Bronchial epithelial cell (primary cell): ENCODE measurements at regions not wholly inside any gene's neighbourhood (a gene's known extent, or its start where the extent isn't known, plus 50 kb on each side); places are given as distances from the start of the nearest gene placed in this dataset.
A peak's percentile ranks its signal among the peaks of the same experiment; 100 is the strongest.
"Not testable (repeated sequence)": the region's sequence is repeated elsewhere in the genome, so short reads cannot be mapped to it uniquely, and the experiment has no call there.

Experiments
- DNase-seq: peaks from one replicate; pipeline ENCODE4 v3.0.0-alpha.2; 2010; ENCODE audit warnings: low read depth
- FAIRE-seq: peaks from 2 replicates; lab custom pipeline; 2011; peaks lifted over from hg19 to GRCh38; lab: Jason Lieb, UNC
- H3K27me3 ChIP-seq: 2 replicates; pipeline ENCODE4 v1.5.1; 2011; ENCODE audit warnings: low read length; ENCODE audit not compliant: control insufficient read depth, insufficient read depth
- H3K36me3 ChIP-seq: 2 replicates; pipeline ENCODE4 v1.5.1; 2011; ENCODE audit warnings: low read length; ENCODE audit not compliant: control insufficient read depth, insufficient read depth
- H3K4me3 ChIP-seq: 2 replicates; pipeline ENCODE4 v1.5.1; 2011; ENCODE audit warnings: mild to moderate bottlenecking, low read depth, low read length, control low read depth
- TF ChIP-seq, protein P1 (sequence below): IDR thresholded peaks from 2 replicates; pipeline ENCODE4 v1.5.1; 2011; ENCODE audit warnings: mild to moderate bottlenecking, moderate library complexity, low read length, control low read depth, inconsistent platforms; ENCODE audit not compliant: insufficient read depth, severe bottlenecking

DNA sequence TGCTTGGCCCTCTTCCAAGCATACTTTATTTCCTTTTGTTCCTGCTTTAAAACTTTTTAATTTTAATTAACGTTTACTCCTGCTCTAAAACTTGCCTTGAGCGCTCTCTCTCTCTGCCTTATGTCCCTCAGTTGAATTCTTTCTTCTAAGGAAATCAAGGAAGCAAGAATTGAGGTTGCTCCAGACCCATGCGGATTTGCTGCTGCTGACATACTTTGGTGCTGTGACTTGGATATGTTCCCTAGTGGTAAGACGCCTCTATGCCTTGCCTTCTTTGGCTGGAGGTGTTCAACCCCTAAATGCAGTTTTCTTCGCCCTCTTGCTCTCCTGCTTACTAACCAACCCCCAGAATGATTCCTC lies 148.1 kb downstream of the ADSS2 start:
- Histone ChIP-seq H3K36me3 (no peaks in the 10 kb centered on the region), H3K4me3 (no peak overlapping the region), H3K27me3 (no peaks in the 10 kb centered on the region)
- FAIRE-seq (no peak), DNase-seq (no peak)
- TF ChIP-seq, protein P1, sequence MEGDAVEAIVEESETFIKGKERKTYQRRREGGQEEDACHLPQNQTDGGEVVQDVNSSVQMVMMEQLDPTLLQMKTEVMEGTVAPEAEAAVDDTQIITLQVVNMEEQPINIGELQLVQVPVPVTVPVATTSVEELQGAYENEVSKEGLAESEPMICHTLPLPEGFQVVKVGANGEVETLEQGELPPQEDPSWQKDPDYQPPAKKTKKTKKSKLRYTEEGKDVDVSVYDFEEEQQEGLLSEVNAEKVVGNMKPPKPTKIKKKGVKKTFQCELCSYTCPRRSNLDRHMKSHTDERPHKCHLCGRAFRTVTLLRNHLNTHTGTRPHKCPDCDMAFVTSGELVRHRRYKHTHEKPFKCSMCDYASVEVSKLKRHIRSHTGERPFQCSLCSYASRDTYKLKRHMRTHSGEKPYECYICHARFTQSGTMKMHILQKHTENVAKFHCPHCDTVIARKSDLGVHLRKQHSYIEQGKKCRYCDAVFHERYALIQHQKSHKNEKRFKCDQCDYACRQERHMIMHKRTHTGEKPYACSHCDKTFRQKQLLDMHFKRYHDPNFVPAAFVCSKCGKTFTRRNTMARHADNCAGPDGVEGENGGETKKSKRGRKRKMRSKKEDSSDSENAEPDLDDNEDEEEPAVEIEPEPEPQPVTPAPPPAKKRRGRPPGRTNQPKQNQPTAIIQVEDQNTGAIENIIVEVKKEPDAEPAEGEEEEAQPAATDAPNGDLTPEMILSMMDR: no peak

DNA sequence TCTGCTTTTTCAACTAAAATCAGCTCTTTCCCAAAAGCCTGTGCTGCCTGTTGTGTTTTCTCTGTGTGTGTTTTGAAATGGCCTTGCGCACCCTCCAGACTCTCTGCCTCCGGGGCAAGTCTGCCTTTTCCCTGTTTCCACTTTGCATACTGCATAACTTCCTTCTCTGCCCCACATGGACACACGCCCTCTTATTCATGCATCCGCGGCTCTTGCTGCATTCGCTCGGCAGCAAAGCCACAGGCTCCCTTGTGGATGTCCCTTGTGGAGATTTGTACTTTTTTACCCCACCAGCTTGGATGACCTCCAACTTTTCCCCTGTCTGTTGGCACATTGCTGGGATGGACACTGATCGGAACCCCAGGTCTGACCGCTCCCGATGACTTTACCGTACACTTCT lies 147.6 kb downstream of the ADSS2 start:
- Histone ChIP-seq H3K4me3 (no peak overlapping the region), H3K36me3 (no peaks in the 10 kb centered on the region), H3K27me3 (no peaks in the 10 kb centered on the region)
- peak; percentile 22 for DNase-seq
- TF ChIP-seq, protein P1: no peak
- FAIRE-seq: no peak

DNA sequence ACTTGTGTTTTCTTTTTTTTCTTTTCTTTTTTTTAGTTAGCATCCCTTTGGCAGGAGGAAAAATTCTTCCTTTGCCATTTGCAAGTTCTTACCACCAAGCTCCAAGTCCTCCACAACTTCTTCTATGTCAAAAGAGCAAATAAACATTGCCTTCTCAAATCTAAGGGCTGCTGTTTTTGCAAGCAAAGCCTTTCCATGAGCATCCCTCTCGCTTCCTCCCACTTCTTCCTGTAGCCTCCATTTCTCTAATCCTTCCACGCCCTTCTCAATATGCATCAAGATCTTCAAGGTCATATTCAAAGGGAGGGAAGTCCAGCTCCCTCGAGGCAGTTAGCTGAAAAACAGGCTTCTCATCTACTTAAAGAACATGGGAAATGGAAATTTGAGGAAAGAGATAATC lies 147.1 kb downstream of the ADSS2 start:
- Histone ChIP-seq H3K4me3 (no peak overlapping the region), H3K27me3 (no peaks in the 10 kb centered on the region), H3K36me3 (no peaks in the 10 kb centered on the region)
- FAIRE-seq: no peak
- TF ChIP-seq, protein P1: no peak
- no peak for DNase-seq

DNA sequence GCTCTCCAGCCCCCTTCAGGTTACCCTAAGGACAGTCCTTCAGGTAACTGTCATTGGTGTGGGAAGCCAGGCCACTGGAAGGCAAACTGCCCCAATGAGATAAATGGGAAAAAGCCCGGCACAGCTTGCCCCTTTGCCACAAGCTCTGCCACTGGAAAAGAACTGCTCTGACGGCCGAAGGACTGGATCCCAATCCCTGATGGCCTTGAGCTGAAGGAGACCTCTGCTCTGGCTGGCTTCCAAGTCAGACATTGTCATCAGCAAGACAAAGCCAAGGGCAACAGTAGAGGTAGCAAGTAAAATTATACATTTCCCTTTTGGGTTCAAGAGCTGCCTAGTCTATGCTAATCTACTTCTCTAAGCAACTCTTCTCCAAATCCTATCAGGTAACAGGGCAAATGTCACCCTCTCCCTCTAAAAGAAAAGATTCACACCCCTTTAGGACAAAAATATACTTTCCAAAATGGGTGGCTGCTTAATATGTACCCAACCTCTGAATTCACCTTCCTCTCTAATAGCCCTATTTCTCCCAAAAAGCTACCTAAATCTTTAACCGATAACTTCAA lies 145.8 kb downstream of the ADSS2 start:
- TF ChIP-seq, protein P1: no peak
- Histone ChIP-seq H3K4me3 (no peak overlapping the region), H3K27me3 (no peaks in the 10 kb centered on the region), H3K36me3 (no peaks in the 10 kb centered on the region)
- DNase-seq: no peak
- no peak for FAIRE-seq

DNA sequence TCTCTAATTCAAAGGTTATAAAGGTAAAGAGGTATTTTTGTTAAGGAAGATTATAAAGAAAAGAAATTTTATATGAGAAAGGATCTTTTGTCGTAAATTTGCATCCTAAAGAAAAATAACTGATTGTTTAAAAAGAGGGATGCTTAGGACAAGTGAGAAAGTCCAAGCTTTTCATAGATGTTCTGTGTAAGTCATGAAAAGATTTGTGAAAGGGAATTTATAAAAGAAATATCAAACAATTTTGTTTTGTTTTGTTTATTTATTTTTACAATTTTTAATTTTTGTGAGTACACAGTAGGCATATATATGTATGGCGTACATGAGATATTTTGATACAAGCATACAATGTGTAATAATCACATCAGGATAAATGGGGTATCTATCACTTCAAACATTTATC lies 145.2 kb downstream of the ADSS2 start:
- no peaks in the 10 kb centered on the region for H3K27me3 ChIP-seq
- no peak overlapping the region for H3K4me3 ChIP-seq
- DNase-seq (no peak), FAIRE-seq (no peak)
- TF ChIP-seq, protein P1: no peak
- no peaks in the 10 kb centered on the region for H3K36me3 ChIP-seq

DNA sequence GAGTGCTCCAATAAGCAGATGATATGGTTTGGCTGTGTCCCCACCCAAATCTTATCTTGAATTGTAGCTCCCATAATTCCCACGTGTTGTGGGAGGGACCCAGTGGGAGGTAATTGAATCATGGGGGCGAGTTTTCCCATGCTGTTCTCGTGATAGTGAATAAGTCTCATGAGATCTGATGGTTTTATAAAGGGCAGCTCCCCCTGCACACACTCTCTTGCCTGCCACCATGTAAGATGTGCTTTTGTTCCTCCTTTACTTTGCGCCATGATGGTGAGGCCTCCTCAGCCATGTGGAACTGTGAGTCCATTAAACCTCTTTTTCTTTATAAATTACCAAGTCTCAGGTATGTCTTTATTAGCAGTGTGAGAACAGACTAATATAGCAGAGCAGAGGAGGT lies 142.5 kb downstream of the ADSS2 start:
- not testable (repeated sequence) for DNase-seq, H3K36me3 ChIP-seq, H3K27me3 ChIP-seq, H3K4me3 ChIP-seq, FAIRE-seq
